HG03060 (cell line): ENCODE measurements at regions not wholly inside any gene's neighbourhood (a gene's known extent, or its start where the extent isn't known, plus 50 kb on each side); places are given as distances from the start of the nearest gene placed in this dataset.

Source experiments
- ATAC-seq: cut with Tn5 transposase; IDR thresholded peaks from one replicate; pipeline ENCODE4 v1.9.1; 2021; ENCODE audit warnings: low read depth, moderate number of reproducible peaks; ENCODE audit not compliant: unreplicated experiment

GRCh38 chr9:13725516-13725915 is 446.0 kb upstream of the MPDZ start:
- no peak for ATAC-seq

GRCh38 chr9:13721481-13722235 is 442.2 kb upstream of the MPDZ start:
- no peak for ATAC-seq

GRCh38 chr9:13719981-13720676 is 440.6 kb upstream of the MPDZ start:
- no peak for ATAC-seq

GRCh38 chr9:13719446-13719845 is 440.0 kb upstream of the MPDZ start:
- no peak for ATAC-seq

- no peak for ATAC-seq
Measured at GRCh38 chr9:13718539-13718938, 439.0 kb upstream of the MPDZ start.

- ATAC-seq, result no peak
Measured at GRCh38 chr9:13718086-13718485, 438.6 kb upstream of the MPDZ start.

GRCh38 chr9:13717322-13718054 is 438.0 kb upstream of the MPDZ start:
- no peak for ATAC-seq

GRCh38 chr9:13716601-13717321 is 437.3 kb upstream of the MPDZ start:
- no peak for ATAC-seq

GRCh38 chr9:13716090-13716489 is 436.6 kb upstream of the MPDZ start:
- ATAC-seq, result no peak

GRCh38 chr9:13715430-13715829 is 435.9 kb upstream of the MPDZ start:
- no peak for ATAC-seq

GRCh38 chr9:13707612-13708576 is 428.4 kb upstream of the MPDZ start:
- ATAC-seq, result no peak

- no peak for ATAC-seq
Measured at GRCh38 chr9:13705918-13706317, 426.4 kb upstream of the MPDZ start.

- no peak for ATAC-seq
Measured at GRCh38 chr9:13705373-13705772, 425.9 kb upstream of the MPDZ start.

GRCh38 chr9:13690595-13690994 is 411.1 kb upstream of the MPDZ start:
- no peak for ATAC-seq

GRCh38 chr9:13689925-13690324 is 410.4 kb upstream of the MPDZ start:
- ATAC-seq, result no peak

- no peak for ATAC-seq
Measured at GRCh38 chr9:13688990-13689600, 409.6 kb upstream of the MPDZ start.

- ATAC-seq, result no peak
Measured at GRCh38 chr9:13688223-13688989, 408.9 kb upstream of the MPDZ start.

GRCh38 chr9:13684656-13685055 is 405.2 kb upstream of the MPDZ start:
- no peak for ATAC-seq

- no peak for ATAC-seq
Measured at GRCh38 chr9:13677801-13678200, 398.3 kb upstream of the MPDZ start.
